Thyroid gland (tissue), 4 donors: ENCODE measurements at regions not wholly inside any gene's neighbourhood (a gene's known extent, or its start where the extent isn't known, plus 50 kb on each side); places are given as distances from the start of the nearest gene placed in this dataset.

ENCODE experiments used
- DNase-seq, 2 donors: peaks; one replicate each; pipeline ENCODE4 v3.0.0-alpha.2; 2019
- H3K27ac ChIP-seq, 3 donors: fragments of 200-600 bp; sonication (generic); 1 replicate in 2 of 3; 2 replicates in 1 of 3; pipeline ENCODE4 v1.5.1; 2016 to 2019; ENCODE audit warnings: mild to moderate bottlenecking in 1 of 3, moderate library complexity in 1 of 3
- H3K27me3 ChIP-seq: fragments of 200-600 bp; sonication (generic); one replicate; pipeline ENCODE4 v1.5.1; 2019
- H3K36me3 ChIP-seq, 2 donors: fragments of 200-600 bp; sonication (generic); one replicate each; pipeline ENCODE4 v1.5.1; 2016 to 2019
- H3K4me1 ChIP-seq, 2 donors: fragments of 200-600 bp; sonication (generic); one replicate each; pipeline ENCODE4 v1.5.1; 2017 to 2019
- H3K4me3 ChIP-seq, 3 donors: fragments of 200-600 bp; sonication (generic); replicated peaks in 1 of 3; 1 replicate in 2 of 3; 2 replicates in 1 of 3; pipeline ENCODE4 v1.5.1; 2016; ENCODE audit warnings: mild to moderate bottlenecking in 1 of 3
- H3K9me3 ChIP-seq: fragments of 200-600 bp; sonication (generic); one replicate; pipeline ENCODE4 v1.5.1; 2017
- POLR2A ChIP-seq, 2 donors: fragments of 450-650 bp; IDR thresholded peaks; one replicate each; pipeline ENCODE4 v1.6.1; 2017; ENCODE audit warnings: antibody characterized with exemption in 2 of 2, mild to moderate bottlenecking in 2 of 2, moderate library complexity in 1 of 2
- WGBS, 2 donors: methylation state at CpG; one replicate each; pipeline ENCODE4 v1.1.5; 2017; 5-methylcytosine and 5-hydroxymethylcytosine counted together
- intact Hi-C: fragments of 100-400 bp; cut with DNase I; formaldehyde crosslinking; loops from one replicate; pipeline ENCODE4 v1.15.1; 2023
- TF ChIP-seq, protein P1 (sequence below), 6 experiments: fragments of 200-600 bp in 3 of 6; fragments of 450-650 bp in 3 of 6; sonication (generic) in 3 of 6; IDR thresholded peaks; one replicate each; pipeline ENCODE4 v1.5.1; 2016 to 2019; ENCODE audit warnings: antibody characterized with exemption in 6 of 6, mild to moderate bottlenecking in 2 of 6, inconsistent platforms in 1 of 6, moderate library complexity in 1 of 6

DNA sequence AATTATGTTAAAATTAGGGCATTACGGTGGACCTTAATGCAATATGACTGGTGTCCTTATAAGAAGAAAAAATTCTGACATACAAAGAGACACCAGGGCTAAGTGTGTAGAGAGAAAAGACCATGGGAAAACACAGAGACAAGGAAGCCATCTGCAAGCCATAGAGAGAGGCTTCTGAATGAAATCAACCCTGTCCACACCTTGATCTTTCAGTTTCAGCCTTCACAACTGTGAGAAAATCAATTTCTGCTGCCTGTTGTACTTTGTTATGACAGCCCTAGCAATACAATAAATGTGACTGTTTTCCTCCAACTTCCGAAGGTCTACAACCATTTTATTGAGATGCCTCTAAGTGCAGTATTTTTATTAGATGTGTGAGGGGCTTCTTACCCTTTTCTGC, 1407.2 kb downstream of the MRPL39 start:
- TF ChIP-seq, protein P1, sequence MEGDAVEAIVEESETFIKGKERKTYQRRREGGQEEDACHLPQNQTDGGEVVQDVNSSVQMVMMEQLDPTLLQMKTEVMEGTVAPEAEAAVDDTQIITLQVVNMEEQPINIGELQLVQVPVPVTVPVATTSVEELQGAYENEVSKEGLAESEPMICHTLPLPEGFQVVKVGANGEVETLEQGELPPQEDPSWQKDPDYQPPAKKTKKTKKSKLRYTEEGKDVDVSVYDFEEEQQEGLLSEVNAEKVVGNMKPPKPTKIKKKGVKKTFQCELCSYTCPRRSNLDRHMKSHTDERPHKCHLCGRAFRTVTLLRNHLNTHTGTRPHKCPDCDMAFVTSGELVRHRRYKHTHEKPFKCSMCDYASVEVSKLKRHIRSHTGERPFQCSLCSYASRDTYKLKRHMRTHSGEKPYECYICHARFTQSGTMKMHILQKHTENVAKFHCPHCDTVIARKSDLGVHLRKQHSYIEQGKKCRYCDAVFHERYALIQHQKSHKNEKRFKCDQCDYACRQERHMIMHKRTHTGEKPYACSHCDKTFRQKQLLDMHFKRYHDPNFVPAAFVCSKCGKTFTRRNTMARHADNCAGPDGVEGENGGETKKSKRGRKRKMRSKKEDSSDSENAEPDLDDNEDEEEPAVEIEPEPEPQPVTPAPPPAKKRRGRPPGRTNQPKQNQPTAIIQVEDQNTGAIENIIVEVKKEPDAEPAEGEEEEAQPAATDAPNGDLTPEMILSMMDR (IDR thresholded peaks at IDR 0.05), result no peak
- TF ChIP-seq POLR2A (IDR thresholded peaks at IDR 0.05), result no peak
- WGBS, 2 donors, result 89 to 94% methylated on average over 2 of the region's 2 CpGs
- no peak for DNase-seq
- intact Hi-C loops, result no loop called here
- Histone ChIP-seq H3K27me3 (no peaks in the 10 kb centered on the region), H3K4me3 (no peak overlapping the region), H3K9me3 (no peaks in the 10 kb centered on the region), H3K4me1 (no peaks in the 10 kb centered on the region), H3K27ac (no peak overlapping the region), H3K36me3 (no peaks in the 10 kb centered on the region)

DNA sequence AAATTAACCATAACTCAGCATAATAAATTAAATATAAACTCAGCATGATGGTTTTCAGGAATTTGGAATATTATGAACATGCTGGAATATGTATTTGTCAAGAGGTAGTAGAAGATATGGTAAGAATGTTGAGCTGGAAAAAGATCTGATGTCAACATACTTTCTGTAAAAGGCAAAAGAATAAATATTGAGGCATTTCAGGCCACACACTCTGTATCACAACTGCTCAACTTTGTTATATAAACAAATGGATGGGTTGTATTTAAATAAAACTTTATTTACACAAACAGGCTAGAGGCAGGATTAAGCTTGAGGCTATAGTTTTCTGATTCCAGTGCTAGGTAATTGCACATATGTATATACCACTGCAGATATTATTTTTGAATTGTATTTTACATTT, 1409.4 kb downstream of the MRPL39 start:
- Histone ChIP-seq H3K27ac (no peak overlapping the region), H3K36me3 (no peaks in the 10 kb centered on the region), H3K9me3 (no peaks in the 10 kb centered on the region), H3K4me3 (no peak overlapping the region), H3K4me1 (no peaks in the 10 kb centered on the region), H3K27me3 (no peaks in the 10 kb centered on the region)
- no peak for TF ChIP-seq POLR2A (IDR thresholded peaks at IDR 0.05)
- TF ChIP-seq, protein P1 (IDR thresholded peaks at IDR 0.05), result no peak
- no peak for DNase-seq
- intact Hi-C loops, result no loop called here

DNA sequence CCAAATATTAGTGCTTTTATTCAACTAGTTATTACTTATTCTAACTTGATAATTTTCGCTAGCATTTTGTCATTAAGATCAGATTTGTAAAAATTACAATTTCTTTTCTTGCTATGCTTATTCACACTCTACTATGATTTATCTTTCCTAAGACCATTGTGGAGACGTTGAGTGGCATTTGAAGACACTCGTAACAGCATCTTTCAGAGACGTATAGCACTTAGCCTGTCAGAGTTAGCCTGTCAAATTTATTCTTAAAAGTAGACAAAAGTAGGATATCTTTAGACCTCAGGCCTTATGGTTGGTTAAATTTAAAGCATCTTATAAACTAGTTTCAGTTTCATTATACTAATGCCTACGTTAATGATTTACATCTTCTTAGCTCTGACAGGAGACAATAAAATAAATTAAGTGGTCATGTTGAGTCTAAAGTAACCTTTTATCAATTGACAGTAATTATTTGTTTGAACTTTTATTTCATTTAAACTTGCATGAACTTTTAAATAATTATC, 1410.1 kb downstream of the MRPL39 start:
- Histone ChIP-seq H3K4me3 (no peak overlapping the region), H3K36me3 (no peaks in the 10 kb centered on the region), H3K9me3 (no peaks in the 10 kb centered on the region), H3K4me1 (no peaks in the 10 kb centered on the region), H3K27ac (no peak overlapping the region), H3K27me3 (no peaks in the 10 kb centered on the region)
- WGBS, 2 donors, result 76 to 78% methylated on average over 5 of the region's 5 CpGs
- TF ChIP-seq POLR2A (IDR thresholded peaks at IDR 0.05), result no peak
- TF ChIP-seq, protein P1 (IDR thresholded peaks at IDR 0.05), result no peak
- DNase-seq, result no peak
- intact Hi-C loops, result no loop called here

DNA sequence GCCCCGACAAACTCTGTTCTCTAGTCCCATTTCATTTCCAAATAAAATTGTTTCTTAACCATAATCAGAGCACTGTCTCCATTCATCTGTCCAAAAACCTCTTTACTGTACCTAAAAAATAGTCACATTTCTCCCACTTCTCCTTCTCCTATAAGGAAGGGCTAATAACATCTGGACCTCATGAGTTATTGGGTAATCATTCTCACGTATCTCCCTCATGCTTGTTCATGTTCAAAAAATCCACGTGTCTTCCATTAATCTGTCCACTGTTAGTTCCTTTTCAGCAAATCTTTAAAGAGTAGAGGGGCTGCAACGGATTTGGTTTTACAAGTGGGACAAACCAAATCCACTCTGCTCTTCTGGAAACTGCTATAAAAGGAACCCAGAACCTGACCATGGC, 1418.8 kb downstream of the MRPL39 start:
- Histone ChIP-seq H3K36me3 (no peaks in the 10 kb centered on the region), H3K4me1 (no peaks in the 10 kb centered on the region), H3K9me3 (no peaks in the 10 kb centered on the region), H3K4me3 (no peak overlapping the region), H3K27ac (no peak overlapping the region), H3K27me3 (no peaks in the 10 kb centered on the region)
- TF ChIP-seq, protein P1 (IDR thresholded peaks at IDR 0.05), result no peak
- TF ChIP-seq POLR2A (IDR thresholded peaks at IDR 0.05), result no peak
- no peak for DNase-seq
- WGBS, 2 donors, result 63 to 66% methylated on average over 4 of the region's 4 CpGs
- intact Hi-C loops, result no loop called here

DNA sequence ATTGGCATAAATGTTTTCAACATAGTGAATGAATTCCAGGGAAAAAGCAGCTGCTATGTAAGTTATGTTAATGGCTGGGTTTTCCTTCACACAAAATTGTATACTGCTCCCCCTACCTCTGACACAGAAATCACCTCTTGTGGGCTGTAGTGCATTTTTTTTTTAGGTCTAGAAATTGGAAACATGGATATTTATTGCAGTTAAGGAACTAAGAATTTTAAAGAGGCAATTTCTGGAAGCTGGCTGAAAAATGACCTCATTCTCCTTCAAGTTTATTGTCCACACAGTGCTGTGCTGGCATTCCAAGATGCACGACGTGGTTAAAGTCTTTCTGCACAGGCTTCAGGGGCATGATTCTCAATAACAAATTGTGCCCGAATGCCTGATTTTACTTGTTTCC, 1424.2 kb downstream of the MRPL39 start:
- no peaks in the 10 kb centered on the region for H3K9me3 ChIP-seq
- TF ChIP-seq POLR2A (IDR thresholded peaks at IDR 0.05), result no peak
- TF ChIP-seq, protein P1 (IDR thresholded peaks at IDR 0.05), result no peak
- no peaks in the 10 kb centered on the region for H3K36me3 ChIP-seq
- no peak overlapping the region for H3K4me3 ChIP-seq
- no peaks in the 10 kb centered on the region for H3K27me3 ChIP-seq
- intact Hi-C loops, result no loop called here
- H3K4me1 ChIP-seq, result no peaks in the 10 kb centered on the region
- WGBS, 2 donors, result 78% methylated on average over 3 of the region's 3 CpGs
- no peak overlapping the region for H3K27ac ChIP-seq
- no peak for DNase-seq
